ENCODE measurements at regions not wholly inside any gene's neighbourhood (a gene's known extent, or its start where the extent isn't known, plus 50 kb on each side); places are given as distances from the start of the nearest gene placed in this dataset.

DNA sequence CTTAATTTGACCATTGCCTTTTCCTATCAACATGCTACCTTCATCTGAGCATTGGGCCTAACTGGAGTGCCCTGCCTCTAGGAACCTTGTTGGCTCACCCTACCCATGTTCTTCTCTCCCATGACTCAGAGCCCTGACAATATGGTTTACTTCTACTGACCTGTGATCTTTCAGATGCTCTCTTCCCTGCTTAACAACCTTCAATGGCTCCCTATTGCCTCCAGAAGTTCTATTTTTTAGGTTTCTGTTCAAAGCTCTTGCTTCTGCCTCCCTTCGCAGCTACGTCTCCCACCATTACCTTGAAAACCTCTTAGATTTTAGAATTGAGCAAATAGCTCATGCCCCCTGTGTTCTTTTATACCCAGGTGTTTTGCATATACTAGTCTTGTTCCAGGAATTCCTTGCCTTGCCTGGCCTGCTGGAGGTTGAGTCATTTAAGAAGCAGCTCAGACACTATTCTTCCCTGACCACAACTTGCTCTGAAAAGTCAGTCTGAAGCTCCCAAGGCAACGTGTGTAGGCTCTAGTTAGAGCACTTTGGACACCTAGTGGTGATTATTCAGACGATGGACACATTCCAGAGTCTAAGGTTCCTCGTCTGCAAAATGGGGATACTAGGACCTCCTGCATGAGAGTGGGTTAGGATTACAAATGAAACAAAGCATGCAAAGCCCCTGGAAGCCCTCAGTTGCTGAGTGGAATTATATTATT is 64.4 kb upstream of the EMX2 start:
- ChIA-PET POLR2A (no interaction called here), CTCF (no interaction called here)
- TF ChIP-seq, protein P1, sequence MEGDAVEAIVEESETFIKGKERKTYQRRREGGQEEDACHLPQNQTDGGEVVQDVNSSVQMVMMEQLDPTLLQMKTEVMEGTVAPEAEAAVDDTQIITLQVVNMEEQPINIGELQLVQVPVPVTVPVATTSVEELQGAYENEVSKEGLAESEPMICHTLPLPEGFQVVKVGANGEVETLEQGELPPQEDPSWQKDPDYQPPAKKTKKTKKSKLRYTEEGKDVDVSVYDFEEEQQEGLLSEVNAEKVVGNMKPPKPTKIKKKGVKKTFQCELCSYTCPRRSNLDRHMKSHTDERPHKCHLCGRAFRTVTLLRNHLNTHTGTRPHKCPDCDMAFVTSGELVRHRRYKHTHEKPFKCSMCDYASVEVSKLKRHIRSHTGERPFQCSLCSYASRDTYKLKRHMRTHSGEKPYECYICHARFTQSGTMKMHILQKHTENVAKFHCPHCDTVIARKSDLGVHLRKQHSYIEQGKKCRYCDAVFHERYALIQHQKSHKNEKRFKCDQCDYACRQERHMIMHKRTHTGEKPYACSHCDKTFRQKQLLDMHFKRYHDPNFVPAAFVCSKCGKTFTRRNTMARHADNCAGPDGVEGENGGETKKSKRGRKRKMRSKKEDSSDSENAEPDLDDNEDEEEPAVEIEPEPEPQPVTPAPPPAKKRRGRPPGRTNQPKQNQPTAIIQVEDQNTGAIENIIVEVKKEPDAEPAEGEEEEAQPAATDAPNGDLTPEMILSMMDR (IDR thresholded peaks at IDR 0.05) = no peak
- H3K4me1 Mint-ChIP-seq = peaks cover 6% of the 10 kb centered on the region
- ATAC-seq (ENCODE audit: low read depth) = no peak
- H3K36me3 Mint-ChIP-seq (ENCODE audit: low read depth) = no peaks in the 10 kb centered on the region
- H3K27ac Mint-ChIP-seq = no peak overlapping the region
- intact Hi-C loops (cut with micrococcal nuclease) = no loop called here
- H3K4me3 Mint-ChIP-seq = no peak overlapping the region
- peaks cover 11% of the 10 kb centered on the region for H3K27me3 Mint-ChIP-seq
- H3K9me3 Mint-ChIP-seq = peaks cover 2% of the 10 kb centered on the region
- DNase-seq = no peak

GRCh38 chr10:117477211-117477947 is 65.2 kb upstream of the EMX2 start:
- ATAC-seq (ENCODE audit: low read depth) (no peak), DNase-seq (no peak)
- Mint-ChIP-seq H3K4me1 (peaks cover 6% of the 10 kb centered on the region), H3K27me3 (peaks cover 16% of the 10 kb centered on the region), H3K9me3 (peaks cover 2% of the 10 kb centered on the region), H3K27ac (no peak overlapping the region), H3K4me3 (no peak overlapping the region), H3K36me3 (ENCODE audit: low read depth) (no peaks in the 10 kb centered on the region)
- ChIA-PET POLR2A (no interaction called here), CTCF (no interaction called here)
- intact Hi-C loops (cut with micrococcal nuclease) = no loop called here
- TF ChIP-seq, protein P1 (IDR thresholded peaks at IDR 0.05) = no peak

DNA sequence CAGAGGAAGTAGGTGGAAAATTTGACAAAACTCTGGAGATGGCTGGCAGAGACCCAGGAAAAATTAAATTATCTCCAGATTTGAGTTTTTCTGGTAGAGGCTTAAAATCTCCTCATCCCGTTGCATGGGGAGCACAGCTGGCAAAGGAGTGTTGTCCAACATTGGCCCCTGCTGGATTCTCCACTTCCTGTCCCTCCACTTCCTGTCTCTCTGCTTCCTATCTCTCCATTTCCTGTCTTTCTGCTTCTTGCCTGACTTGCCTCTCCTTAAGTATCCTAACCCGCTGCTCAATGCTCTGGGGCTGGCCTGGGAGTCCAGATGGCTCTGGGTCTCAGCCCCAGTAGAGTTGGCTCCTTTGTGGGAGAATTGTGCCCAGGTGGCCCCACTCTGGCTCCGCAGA is 65.8 kb upstream of the EMX2 start:
- H3K36me3 Mint-ChIP-seq (ENCODE audit: low read depth) = no peaks in the 10 kb centered on the region
- ATAC-seq (ENCODE audit: low read depth) = no peak
- no peak overlapping the region for H3K27ac Mint-ChIP-seq
- H3K4me1 Mint-ChIP-seq = peaks cover 6% of the 10 kb centered on the region
- ChIA-PET CTCF (no interaction called here), POLR2A (no interaction called here)
- intact Hi-C loops (cut with micrococcal nuclease) = no loop called here
- no peak for DNase-seq
- TF ChIP-seq, protein P1 (IDR thresholded peaks at IDR 0.05) = no peak
- H3K27me3 Mint-ChIP-seq = peaks cover 22% of the 10 kb centered on the region
- H3K4me3 Mint-ChIP-seq = no peak overlapping the region
- H3K9me3 Mint-ChIP-seq = peaks cover 2% of the 10 kb centered on the region

DNA sequence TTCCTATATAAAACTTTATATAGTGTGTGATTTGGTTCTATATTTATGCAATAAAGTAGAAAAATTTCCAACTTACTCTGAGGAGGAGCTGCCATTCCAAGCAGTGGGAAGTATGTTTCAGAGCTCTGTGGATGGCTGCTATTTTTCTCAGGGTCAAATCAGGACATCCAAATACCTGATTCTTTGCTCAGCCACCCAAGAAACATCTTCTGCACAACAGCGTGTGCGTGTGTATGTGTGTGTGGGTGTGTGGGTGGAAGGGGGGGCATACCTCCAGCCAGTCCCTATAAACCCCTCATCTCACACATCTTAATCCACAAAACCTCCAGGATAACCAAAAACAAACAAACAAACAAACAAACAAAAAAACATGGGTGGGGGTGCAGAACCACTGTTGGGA is 66.3 kb upstream of the EMX2 start:
- H3K4me3 Mint-ChIP-seq = no peak overlapping the region
- POLR2A ChIA-PET = no interaction called here
- no peak overlapping the region for H3K27ac Mint-ChIP-seq
- intact Hi-C loops (cut with micrococcal nuclease) = no loop called here
- CTCF ChIA-PET = no interaction called here
- peaks cover 6% of the 10 kb centered on the region for H3K4me1 Mint-ChIP-seq
- H3K36me3 Mint-ChIP-seq (ENCODE audit: low read depth) = no peaks in the 10 kb centered on the region
- TF ChIP-seq, protein P1 (IDR thresholded peaks at IDR 0.05) = no peak
- DNase-seq = no peak
- H3K9me3 Mint-ChIP-seq = peaks cover 2% of the 10 kb centered on the region
- peaks cover 22% of the 10 kb centered on the region for H3K27me3 Mint-ChIP-seq
- ATAC-seq (ENCODE audit: low read depth) = no peak

GRCh38 chr10:117472872-117473271 is 69.7 kb upstream of the EMX2 start:
- intact Hi-C loops (cut with micrococcal nuclease) = no loop called here
- peaks cover 23% of the 10 kb centered on the region for H3K27me3 Mint-ChIP-seq
- ChIA-PET POLR2A (no interaction called here), CTCF (no interaction called here)
- TF ChIP-seq, protein P1 (IDR thresholded peaks at IDR 0.05) = no peak
- H3K36me3 Mint-ChIP-seq (ENCODE audit: low read depth) = no peaks in the 10 kb centered on the region
- no peak overlapping the region for H3K4me3 Mint-ChIP-seq
- H3K4me1 Mint-ChIP-seq = no peaks in the 10 kb centered on the region
- H3K27ac Mint-ChIP-seq = no peak overlapping the region
- H3K9me3 Mint-ChIP-seq = peaks cover 2% of the 10 kb centered on the region
- DNase-seq (no peak), ATAC-seq (ENCODE audit: low read depth) (no peak)

Data from activated B cell treated with CpG ODN at 0.5 μM for 24 hours (primary cell).